ENCODE measurements at regions not wholly inside any gene's neighbourhood (a gene's known extent, or its start where the extent isn't known, plus 50 kb on each side); places are given as distances from the start of the nearest gene placed in this dataset.

GRCh38 chr5:92574023-92574422 lies 1007.0 kb downstream of the NR2F1-AS1 start:
- TF ChIP-seq POLR2A (IDR thresholded peaks at IDR 0.05) (no peak), CTCF (IDR thresholded peaks at IDR 0.05) (no peak)
- Histone ChIP-seq H3K27me3 (no peaks in the 10 kb centered on the region), H3K36me3 (no peaks in the 10 kb centered on the region), H3K4me1 (no peaks in the 10 kb centered on the region), H3K9me3 (no peaks in the 10 kb centered on the region), H3K4me3 (replicated peaks in 1 of 3) (no peak overlapping the region), H3K27ac (no peak overlapping the region)
- DNase-seq: no peak
- intact Hi-C loops (cut with DNase I): no loop called here
- WGBS, 2 donors: 81% methylated on average over 3 of the region's 3 CpGs

GRCh38 chr5:92568522-92568921 lies 1012.5 kb downstream of the NR2F1-AS1 start:
- H3K27ac ChIP-seq: no peak overlapping the region
- H3K27me3 ChIP-seq: no peaks in the 10 kb centered on the region
- H3K4me3 ChIP-seq (replicated peaks in 1 of 3): no peak overlapping the region
- 88 to 94% methylated on average over 2 of the region's 2 CpGs for WGBS, 2 donors
- no peak for TF ChIP-seq CTCF (IDR thresholded peaks at IDR 0.05)
- no peak for TF ChIP-seq POLR2A (IDR thresholded peaks at IDR 0.05)
- intact Hi-C loops (cut with DNase I): no loop called here
- no peaks in the 10 kb centered on the region for H3K4me1 ChIP-seq
- DNase-seq: no peak
- H3K36me3 ChIP-seq: no peaks in the 10 kb centered on the region
- no peaks in the 10 kb centered on the region for H3K9me3 ChIP-seq

- intact Hi-C loops (cut with DNase I): no loop called here
- no peaks in the 10 kb centered on the region for H3K4me1 ChIP-seq
- no peak for DNase-seq
- no peak overlapping the region for H3K4me3 ChIP-seq (replicated peaks in 1 of 3)
- TF ChIP-seq POLR2A (IDR thresholded peaks at IDR 0.05): no peak
- no peak for TF ChIP-seq CTCF (IDR thresholded peaks at IDR 0.05)
- H3K27me3 ChIP-seq: no peaks in the 10 kb centered on the region
- H3K27ac ChIP-seq: no peak overlapping the region
- H3K9me3 ChIP-seq: no peaks in the 10 kb centered on the region
- no peaks in the 10 kb centered on the region for H3K36me3 ChIP-seq
- WGBS, 2 donors: 94 to 98% methylated on average over 3 of the region's 3 CpGs
Observed at GRCh38 chr5:92567831-92568450, 1013.1 kb downstream of the NR2F1-AS1 start.

- no peaks in the 10 kb centered on the region for H3K9me3 ChIP-seq
- H3K27ac ChIP-seq: no peak overlapping the region
- no peaks in the 10 kb centered on the region for H3K4me1 ChIP-seq
- H3K27me3 ChIP-seq: no peaks in the 10 kb centered on the region
- intact Hi-C loops (cut with DNase I): no loop called here
- DNase-seq: no peak
- no peaks in the 10 kb centered on the region for H3K36me3 ChIP-seq
- H3K4me3 ChIP-seq (replicated peaks in 1 of 3): no peak overlapping the region
- 65 to 69% methylated on average over 3 of the region's 3 CpGs for WGBS, 2 donors
- TF ChIP-seq POLR2A (IDR thresholded peaks at IDR 0.05): no peak
- no peak for TF ChIP-seq CTCF (IDR thresholded peaks at IDR 0.05)
Observed at GRCh38 chr5:92566113-92566786, 1014.8 kb downstream of the NR2F1-AS1 start.

GRCh38 chr5:92565673-92566072 lies 1015.3 kb downstream of the NR2F1-AS1 start:
- no peaks in the 10 kb centered on the region for H3K4me1 ChIP-seq
- no peak overlapping the region for H3K27ac ChIP-seq
- intact Hi-C loops (cut with DNase I): no loop called here
- H3K4me3 ChIP-seq (replicated peaks in 1 of 3): no peak overlapping the region
- H3K27me3 ChIP-seq: no peaks in the 10 kb centered on the region
- WGBS, 2 donors: 69 to 73% methylated on average over 3 of the region's 3 CpGs
- DNase-seq: no peak
- TF ChIP-seq CTCF (IDR thresholded peaks at IDR 0.05) (no peak), POLR2A (IDR thresholded peaks at IDR 0.05) (no peak)
- no peaks in the 10 kb centered on the region for H3K9me3 ChIP-seq
- H3K36me3 ChIP-seq: no peaks in the 10 kb centered on the region

Measured in thyroid gland (tissue), 4 donors.